ENCODE measurements at regions not wholly inside any gene's neighbourhood (a gene's known extent, or its start where the extent isn't known, plus 50 kb on each side); places are given as distances from the start of the nearest gene placed in this dataset.

- H4K20me1 ChIP-seq (replicated peaks; ENCODE audit: insufficient read depth) = no peaks in the 10 kb centered on the region
- H3K9me3 Mint-ChIP-seq = peaks cover 38% of the 10 kb centered on the region
- no peak overlapping the region for H2AFZ ChIP-seq
- H3K27me3 Mint-ChIP-seq (ENCODE audit: insufficient read depth, low read depth, poor library complexity) = peaks cover 1% of the 10 kb centered on the region
- no peaks in the 10 kb centered on the region for H3K9me2 ChIP-seq (ENCODE audit: insufficient read depth)
- H3K36me3 Mint-ChIP-seq (ENCODE audit: low read depth) = peaks cover 24% of the 10 kb centered on the region; the same call in 2 of the 3 replicates
- H3K4me1 ChIP-seq (ENCODE audit: insufficient read depth) = no peaks in the 10 kb centered on the region
- TF ChIP-seq EZH2phosphoT487 (IDR thresholded peaks at IDR 0.05; ENCODE audit: unreplicated experiment) = no peak
- no peak for TF ChIP-seq ZNF331 (CRISPR knock-in tag; IDR thresholded peaks at IDR 0.05; ENCODE audit: low read depth)
- TF ChIP-seq, protein P1, sequence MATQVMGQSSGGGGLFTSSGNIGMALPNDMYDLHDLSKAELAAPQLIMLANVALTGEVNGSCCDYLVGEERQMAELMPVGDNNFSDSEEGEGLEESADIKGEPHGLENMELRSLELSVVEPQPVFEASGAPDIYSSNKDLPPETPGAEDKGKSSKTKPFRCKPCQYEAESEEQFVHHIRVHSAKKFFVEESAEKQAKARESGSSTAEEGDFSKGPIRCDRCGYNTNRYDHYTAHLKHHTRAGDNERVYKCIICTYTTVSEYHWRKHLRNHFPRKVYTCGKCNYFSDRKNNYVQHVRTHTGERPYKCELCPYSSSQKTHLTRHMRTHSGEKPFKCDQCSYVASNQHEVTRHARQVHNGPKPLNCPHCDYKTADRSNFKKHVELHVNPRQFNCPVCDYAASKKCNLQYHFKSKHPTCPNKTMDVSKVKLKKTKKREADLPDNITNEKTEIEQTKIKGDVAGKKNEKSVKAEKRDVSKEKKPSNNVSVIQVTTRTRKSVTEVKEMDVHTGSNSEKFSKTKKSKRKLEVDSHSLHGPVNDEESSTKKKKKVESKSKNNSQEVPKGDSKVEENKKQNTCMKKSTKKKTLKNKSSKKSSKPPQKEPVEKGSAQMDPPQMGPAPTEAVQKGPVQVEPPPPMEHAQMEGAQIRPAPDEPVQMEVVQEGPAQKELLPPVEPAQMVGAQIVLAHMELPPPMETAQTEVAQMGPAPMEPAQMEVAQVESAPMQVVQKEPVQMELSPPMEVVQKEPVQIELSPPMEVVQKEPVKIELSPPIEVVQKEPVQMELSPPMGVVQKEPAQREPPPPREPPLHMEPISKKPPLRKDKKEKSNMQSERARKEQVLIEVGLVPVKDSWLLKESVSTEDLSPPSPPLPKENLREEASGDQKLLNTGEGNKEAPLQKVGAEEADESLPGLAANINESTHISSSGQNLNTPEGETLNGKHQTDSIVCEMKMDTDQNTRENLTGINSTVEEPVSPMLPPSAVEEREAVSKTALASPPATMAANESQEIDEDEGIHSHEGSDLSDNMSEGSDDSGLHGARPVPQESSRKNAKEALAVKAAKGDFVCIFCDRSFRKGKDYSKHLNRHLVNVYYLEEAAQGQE (IDR thresholded peaks at IDR 0.05; ENCODE audit: unreplicated experiment) = no peak
- no peak for TF ChIP-seq ZNF114 (CRISPR knock-in tag; IDR thresholded peaks at IDR 0.05)
- TF ChIP-seq NANOG (IDR thresholded peaks at IDR 0.05; ENCODE audit: borderline replicate concordance) = no peak
- no peak for TF ChIP-seq EZH2 (IDR thresholded peaks at IDR 0.05; ENCODE audit: low read depth, unreplicated experiment)
- TF ChIP-seq ETS1 (IDR thresholded peaks at IDR 0.05) = no peak
- TF ChIP-seq CREB1 (CRISPR knock-in tag; IDR thresholded peaks at IDR 0.05; ENCODE audit: low read depth) = no peak
- TF ChIP-seq JUNB (IDR thresholded peaks at IDR 0.05; ENCODE audit: unreplicated experiment) = no peak
- TF ChIP-seq POLR2AphosphoS5 (IDR thresholded peaks at IDR 0.05; ENCODE audit: low read depth) = no peak
- TF ChIP-seq STAT1 (IDR thresholded peaks at IDR 0.05; ENCODE audit: unreplicated experiment) = no peak
- no peak for TF ChIP-seq ZNF462 (CRISPR knock-in tag; IDR thresholded peaks at IDR 0.05)
- TF ChIP-seq CTCF (conservative IDR thresholded peaks at IDR 0.05; ENCODE audit: low read depth in 2 of 2) = no peak
- DNase-seq (ENCODE audit: low spot score) (no peak), ATAC-seq (no peak)
- H3K27ac Mint-ChIP-seq = no peak overlapping the region
- H3F3A ChIP-seq (replicated peaks; ENCODE audit: low read depth) = no peaks in the 10 kb centered on the region
- H3K4me1 Mint-ChIP-seq = no peaks in the 10 kb centered on the region
- H3K4me2 ChIP-seq = no peak overlapping the region
- no peak overlapping the region for H3K4me3 Mint-ChIP-seq
- H3K36me3 ChIP-seq (ENCODE audit: insufficient read depth) = no peaks in the 10 kb centered on the region
- no peak overlapping the region for H3K4me3 ChIP-seq
- no peak overlapping the region for H3K27ac ChIP-seq (ENCODE audit: low read depth)
- H3K27me3 ChIP-seq (ENCODE audit: insufficient read depth) = no peaks in the 10 kb centered on the region
- H3K79me2 ChIP-seq (replicated peaks; ENCODE audit: insufficient read depth) = no peaks in the 10 kb centered on the region
Measured at GRCh38 chr2:67585400-67585799, 188.3 kb downstream of the ETAA1 start.
